GM23338 (cell line): ENCODE measurements at regions not wholly inside any gene's neighbourhood (a gene's known extent, or its start where the extent isn't known, plus 50 kb on each side); places are given as distances from the start of the nearest gene placed in this dataset.

Source experiments
- ATAC-seq: fragments of 200-7000 bp; cut with Tn5 transposase; 3 replicates; pipeline ENCODE4 v1.9.1; 2020
- DNase-seq: peaks from one replicate; pipeline ENCODE4 v3.0.0-alpha.2; 2015; ENCODE audit warnings: low spot score
- H2AFZ ChIP-seq: fragments of 200-600 bp; sonication (generic); 2 replicates; pipeline ENCODE4 v1.8.0; 2016; ENCODE audit warnings: antibody characterized with exemption, mild to moderate bottlenecking, moderate library complexity
- H3F3A ChIP-seq: fragments of 200-600 bp; sonication (generic); replicated peaks from 2 replicates; pipeline ENCODE4 v1.8.0; 2017; ENCODE audit warnings: antibody characterized with exemption, mixed run types, low read depth
- H3K27ac ChIP-seq: fragments of 200-600 bp; sonication (generic); 2 replicates; pipeline ENCODE4 v1.6.1; 2016; ENCODE audit warnings: low read depth
- H3K27me3 ChIP-seq: fragments of 200-600 bp; sonication (generic); 2 replicates; pipeline ENCODE4 v1.8.0; 2016; ENCODE audit warnings: mild to moderate bottlenecking, mixed run types, moderate library complexity; ENCODE audit not compliant: insufficient read depth
- H3K36me3 ChIP-seq: fragments of 200-600 bp; sonication (generic); 2 replicates; pipeline ENCODE4 v1.8.0; 2016; ENCODE audit warnings: mild to moderate bottlenecking; ENCODE audit not compliant: insufficient read depth
- H3K4me1 ChIP-seq: fragments of 200-600 bp; sonication (generic); 2 replicates; pipeline ENCODE4 v1.8.0; 2016; ENCODE audit warnings: mild to moderate bottlenecking, moderate library complexity; ENCODE audit not compliant: insufficient read depth
- H3K4me2 ChIP-seq: fragments of 200-600 bp; sonication (generic); 2 replicates; pipeline ENCODE4 v1.7.1; 2017; ENCODE audit warnings: mixed run types
- H3K4me3 ChIP-seq: fragments of 200-600 bp; sonication (generic); 2 replicates; pipeline ENCODE4 v1.6.1; 2016; ENCODE audit warnings: mixed run types
- H3K79me2 ChIP-seq: fragments of 200-600 bp; sonication (generic); replicated peaks from 2 replicates; pipeline ENCODE4 v1.8.0; 2017; ENCODE audit warnings: mild to moderate bottlenecking; ENCODE audit not compliant: insufficient read depth
- H3K9me2 ChIP-seq: fragments of 200-600 bp; sonication (generic); 2 replicates; pipeline ENCODE4 v1.8.0; 2017; ENCODE audit not compliant: insufficient read depth
- H4K20me1 ChIP-seq: fragments of 200-600 bp; sonication (generic); replicated peaks from 2 replicates; pipeline ENCODE4 v1.8.0; 2017; ENCODE audit warnings: mild to moderate bottlenecking; ENCODE audit not compliant: insufficient read depth
- H3K27ac Mint-ChIP-seq: 2 replicates; pipeline ENCODE4 v1.8.0; 2020; ENCODE audit warnings: inconsistent platforms, mild to moderate bottlenecking, moderate library complexity, mixed read lengths
- H3K27me3 Mint-ChIP-seq: 3 replicates; pipeline ENCODE4 v1.8.0; 2022; ENCODE audit warnings: low read depth, mild to moderate bottlenecking, moderate library complexity, mixed read lengths, inconsistent platforms; ENCODE audit not compliant: insufficient read depth, poor library complexity
- H3K36me3 Mint-ChIP-seq: 3 replicates; pipeline ENCODE4 v1.8.0; 2021; ENCODE audit warnings: low read depth, mild to moderate bottlenecking, inconsistent platforms, moderate library complexity, mixed read lengths
- H3K4me1 Mint-ChIP-seq: 3 replicates; pipeline ENCODE4 v1.8.0; 2020; ENCODE audit warnings: mild to moderate bottlenecking, inconsistent platforms, mixed read lengths
- H3K4me3 Mint-ChIP-seq: 3 replicates; pipeline ENCODE4 v1.8.0; 2021; ENCODE audit warnings: moderate library complexity, mild to moderate bottlenecking, inconsistent platforms, mixed read lengths
- H3K9me3 Mint-ChIP-seq: 3 replicates; pipeline ENCODE4 v1.8.0; 2020; ENCODE audit warnings: moderate library complexity, mild to moderate bottlenecking, inconsistent platforms, mixed read lengths
- CREB1 ChIP-seq: fragments of 250-450 bp; sonication (Bioruptor Pico); IDR thresholded peaks from 2 replicates; pipeline ENCODE4 v1.5.0; 2020; ENCODE audit warnings: low read depth, mild to moderate bottlenecking, moderate library complexity
- EZH2 ChIP-seq: fragments of 200-600 bp; sonication (generic); IDR thresholded peaks from one replicate; pipeline ENCODE4 v1.8.0; 2017; ENCODE audit warnings: antibody characterized with exemption, mild to moderate bottlenecking, low read depth; ENCODE audit not compliant: unreplicated experiment
- EZH2phosphoT487 ChIP-seq: fragments of 200-600 bp; sonication (generic); IDR thresholded peaks from one replicate; pipeline ENCODE4 v1.8.1; 2018; ENCODE audit warnings: antibody characterized with exemption; ENCODE audit not compliant: unreplicated experiment
- JUNB ChIP-seq: IDR thresholded peaks from one replicate; pipeline ENCODE4 v1.6.1; 2016; ENCODE audit warnings: antibody characterized with exemption; ENCODE audit not compliant: unreplicated experiment
- NANOG ChIP-seq: IDR thresholded peaks from 2 replicates; pipeline ENCODE4 v1.6.1; 2016; ENCODE audit warnings: antibody characterized with exemption, borderline replicate concordance
- POLR2AphosphoS5 ChIP-seq: IDR thresholded peaks from 2 replicates; pipeline ENCODE4 v1.6.1; 2016; ENCODE audit warnings: antibody characterized with exemption, low read depth
- STAT1 ChIP-seq: IDR thresholded peaks from one replicate; pipeline ENCODE4 v1.6.1; 2016; ENCODE audit warnings: antibody characterized with exemption; ENCODE audit not compliant: unreplicated experiment
- ZNF114 ChIP-seq: fragments of 250-450 bp; sonication (Bioruptor Pico); IDR thresholded peaks from 2 replicates; pipeline ENCODE4 v1.5.0; 2020; ENCODE audit warnings: mild to moderate bottlenecking, moderate library complexity
- ZNF331 ChIP-seq: fragments of 250-450 bp; sonication (Bioruptor Pico); IDR thresholded peaks from 2 replicates; pipeline ENCODE4 v1.5.0; 2020; ENCODE audit warnings: low read depth, mild to moderate bottlenecking, moderate library complexity
- TF ChIP-seq, protein P1 (sequence below): IDR thresholded peaks from one replicate; pipeline ENCODE4 v1.6.1; 2018; ENCODE audit warnings: antibody characterized with exemption; ENCODE audit not compliant: unreplicated experiment
- TF ChIP-seq, protein P2 (sequence below), 2 experiments: fragments of 200-600 bp in 1 of 2; sonication (generic) in 1 of 2; conservative IDR thresholded peaks; 2 replicates each; pipeline versions ENCODE4 v1.5.1 to v1.6.1; 2016 to 2017; ENCODE audit warnings: antibody characterized with exemption in 2 of 2, low read depth in 2 of 2, mild to moderate bottlenecking in 2 of 2, moderate library complexity in 1 of 2
- TF ChIP-seq, protein P3 (sequence below): fragments of 250-450 bp; sonication (Bioruptor Pico); IDR thresholded peaks from 2 replicates; pipeline ENCODE4 v1.5.0; 2020; ENCODE audit warnings: mild to moderate bottlenecking, moderate library complexity
- TF ChIP-seq, protein P4 (sequence below): IDR thresholded peaks from 2 replicates; pipeline ENCODE4 v1.6.1; 2016; ENCODE audit warnings: antibody characterized with exemption

DNA sequence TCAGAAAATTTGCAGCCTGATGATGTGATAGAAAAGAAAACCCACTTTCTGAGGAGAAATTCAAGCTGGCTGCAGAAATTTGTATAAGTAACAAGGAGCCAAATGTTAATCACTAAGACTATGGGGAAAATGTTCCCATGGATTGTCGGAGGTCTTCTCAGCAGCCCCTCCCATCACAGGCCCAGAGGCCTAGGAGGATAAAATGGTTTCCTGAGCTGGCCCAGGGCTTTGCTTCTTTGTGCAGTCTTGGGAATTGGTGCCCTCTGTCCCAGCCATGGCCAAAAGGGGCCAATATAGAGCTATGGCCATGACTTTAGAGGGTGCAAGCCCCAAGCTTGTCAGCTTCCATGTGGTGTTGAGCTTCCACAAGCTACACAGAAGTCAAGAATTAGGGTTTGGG, 335.9 kb downstream of the ATP23 start:
- Histone ChIP-seq H3K27me3 (no peaks in the 10 kb centered on the region), H3K79me2 (no peaks in the 10 kb centered on the region), H3K4me3 (0 out of 2 replicates have a peak overlapping the region, but pooled peaks have one; percentile 17), H4K20me1 (no peaks in the 10 kb centered on the region), H2AFZ (no peak overlapping the region), H3K9me2 (peaks cover 5% of the 10 kb centered on the region; the same call in 1 of the 2 replicates), H3K4me1 (no peaks in the 10 kb centered on the region), H3K4me2 (no peak overlapping the region), H3K36me3 (peaks cover 10% of the 10 kb centered on the region; the same call in 1 of the 2 replicates), H3F3A (no peaks in the 10 kb centered on the region), H3K27ac (no peak overlapping the region)
- no peak for TF ChIP-seq POLR2AphosphoS5
- TF ChIP-seq ZNF114 (CRISPR knock-in tag): no peak
- TF ChIP-seq JUNB: no peak
- TF ChIP-seq STAT1: no peak
- TF ChIP-seq, protein P1, sequence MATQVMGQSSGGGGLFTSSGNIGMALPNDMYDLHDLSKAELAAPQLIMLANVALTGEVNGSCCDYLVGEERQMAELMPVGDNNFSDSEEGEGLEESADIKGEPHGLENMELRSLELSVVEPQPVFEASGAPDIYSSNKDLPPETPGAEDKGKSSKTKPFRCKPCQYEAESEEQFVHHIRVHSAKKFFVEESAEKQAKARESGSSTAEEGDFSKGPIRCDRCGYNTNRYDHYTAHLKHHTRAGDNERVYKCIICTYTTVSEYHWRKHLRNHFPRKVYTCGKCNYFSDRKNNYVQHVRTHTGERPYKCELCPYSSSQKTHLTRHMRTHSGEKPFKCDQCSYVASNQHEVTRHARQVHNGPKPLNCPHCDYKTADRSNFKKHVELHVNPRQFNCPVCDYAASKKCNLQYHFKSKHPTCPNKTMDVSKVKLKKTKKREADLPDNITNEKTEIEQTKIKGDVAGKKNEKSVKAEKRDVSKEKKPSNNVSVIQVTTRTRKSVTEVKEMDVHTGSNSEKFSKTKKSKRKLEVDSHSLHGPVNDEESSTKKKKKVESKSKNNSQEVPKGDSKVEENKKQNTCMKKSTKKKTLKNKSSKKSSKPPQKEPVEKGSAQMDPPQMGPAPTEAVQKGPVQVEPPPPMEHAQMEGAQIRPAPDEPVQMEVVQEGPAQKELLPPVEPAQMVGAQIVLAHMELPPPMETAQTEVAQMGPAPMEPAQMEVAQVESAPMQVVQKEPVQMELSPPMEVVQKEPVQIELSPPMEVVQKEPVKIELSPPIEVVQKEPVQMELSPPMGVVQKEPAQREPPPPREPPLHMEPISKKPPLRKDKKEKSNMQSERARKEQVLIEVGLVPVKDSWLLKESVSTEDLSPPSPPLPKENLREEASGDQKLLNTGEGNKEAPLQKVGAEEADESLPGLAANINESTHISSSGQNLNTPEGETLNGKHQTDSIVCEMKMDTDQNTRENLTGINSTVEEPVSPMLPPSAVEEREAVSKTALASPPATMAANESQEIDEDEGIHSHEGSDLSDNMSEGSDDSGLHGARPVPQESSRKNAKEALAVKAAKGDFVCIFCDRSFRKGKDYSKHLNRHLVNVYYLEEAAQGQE: no peak
- no peak for TF ChIP-seq EZH2phosphoT487
- TF ChIP-seq ZNF331 (CRISPR knock-in tag): no peak
- TF ChIP-seq, protein P2, sequence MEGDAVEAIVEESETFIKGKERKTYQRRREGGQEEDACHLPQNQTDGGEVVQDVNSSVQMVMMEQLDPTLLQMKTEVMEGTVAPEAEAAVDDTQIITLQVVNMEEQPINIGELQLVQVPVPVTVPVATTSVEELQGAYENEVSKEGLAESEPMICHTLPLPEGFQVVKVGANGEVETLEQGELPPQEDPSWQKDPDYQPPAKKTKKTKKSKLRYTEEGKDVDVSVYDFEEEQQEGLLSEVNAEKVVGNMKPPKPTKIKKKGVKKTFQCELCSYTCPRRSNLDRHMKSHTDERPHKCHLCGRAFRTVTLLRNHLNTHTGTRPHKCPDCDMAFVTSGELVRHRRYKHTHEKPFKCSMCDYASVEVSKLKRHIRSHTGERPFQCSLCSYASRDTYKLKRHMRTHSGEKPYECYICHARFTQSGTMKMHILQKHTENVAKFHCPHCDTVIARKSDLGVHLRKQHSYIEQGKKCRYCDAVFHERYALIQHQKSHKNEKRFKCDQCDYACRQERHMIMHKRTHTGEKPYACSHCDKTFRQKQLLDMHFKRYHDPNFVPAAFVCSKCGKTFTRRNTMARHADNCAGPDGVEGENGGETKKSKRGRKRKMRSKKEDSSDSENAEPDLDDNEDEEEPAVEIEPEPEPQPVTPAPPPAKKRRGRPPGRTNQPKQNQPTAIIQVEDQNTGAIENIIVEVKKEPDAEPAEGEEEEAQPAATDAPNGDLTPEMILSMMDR (conservative IDR thresholded peaks at IDR 0.05; ENCODE audit: low read depth in 2 of 2): no peak
- TF ChIP-seq, protein P3, sequence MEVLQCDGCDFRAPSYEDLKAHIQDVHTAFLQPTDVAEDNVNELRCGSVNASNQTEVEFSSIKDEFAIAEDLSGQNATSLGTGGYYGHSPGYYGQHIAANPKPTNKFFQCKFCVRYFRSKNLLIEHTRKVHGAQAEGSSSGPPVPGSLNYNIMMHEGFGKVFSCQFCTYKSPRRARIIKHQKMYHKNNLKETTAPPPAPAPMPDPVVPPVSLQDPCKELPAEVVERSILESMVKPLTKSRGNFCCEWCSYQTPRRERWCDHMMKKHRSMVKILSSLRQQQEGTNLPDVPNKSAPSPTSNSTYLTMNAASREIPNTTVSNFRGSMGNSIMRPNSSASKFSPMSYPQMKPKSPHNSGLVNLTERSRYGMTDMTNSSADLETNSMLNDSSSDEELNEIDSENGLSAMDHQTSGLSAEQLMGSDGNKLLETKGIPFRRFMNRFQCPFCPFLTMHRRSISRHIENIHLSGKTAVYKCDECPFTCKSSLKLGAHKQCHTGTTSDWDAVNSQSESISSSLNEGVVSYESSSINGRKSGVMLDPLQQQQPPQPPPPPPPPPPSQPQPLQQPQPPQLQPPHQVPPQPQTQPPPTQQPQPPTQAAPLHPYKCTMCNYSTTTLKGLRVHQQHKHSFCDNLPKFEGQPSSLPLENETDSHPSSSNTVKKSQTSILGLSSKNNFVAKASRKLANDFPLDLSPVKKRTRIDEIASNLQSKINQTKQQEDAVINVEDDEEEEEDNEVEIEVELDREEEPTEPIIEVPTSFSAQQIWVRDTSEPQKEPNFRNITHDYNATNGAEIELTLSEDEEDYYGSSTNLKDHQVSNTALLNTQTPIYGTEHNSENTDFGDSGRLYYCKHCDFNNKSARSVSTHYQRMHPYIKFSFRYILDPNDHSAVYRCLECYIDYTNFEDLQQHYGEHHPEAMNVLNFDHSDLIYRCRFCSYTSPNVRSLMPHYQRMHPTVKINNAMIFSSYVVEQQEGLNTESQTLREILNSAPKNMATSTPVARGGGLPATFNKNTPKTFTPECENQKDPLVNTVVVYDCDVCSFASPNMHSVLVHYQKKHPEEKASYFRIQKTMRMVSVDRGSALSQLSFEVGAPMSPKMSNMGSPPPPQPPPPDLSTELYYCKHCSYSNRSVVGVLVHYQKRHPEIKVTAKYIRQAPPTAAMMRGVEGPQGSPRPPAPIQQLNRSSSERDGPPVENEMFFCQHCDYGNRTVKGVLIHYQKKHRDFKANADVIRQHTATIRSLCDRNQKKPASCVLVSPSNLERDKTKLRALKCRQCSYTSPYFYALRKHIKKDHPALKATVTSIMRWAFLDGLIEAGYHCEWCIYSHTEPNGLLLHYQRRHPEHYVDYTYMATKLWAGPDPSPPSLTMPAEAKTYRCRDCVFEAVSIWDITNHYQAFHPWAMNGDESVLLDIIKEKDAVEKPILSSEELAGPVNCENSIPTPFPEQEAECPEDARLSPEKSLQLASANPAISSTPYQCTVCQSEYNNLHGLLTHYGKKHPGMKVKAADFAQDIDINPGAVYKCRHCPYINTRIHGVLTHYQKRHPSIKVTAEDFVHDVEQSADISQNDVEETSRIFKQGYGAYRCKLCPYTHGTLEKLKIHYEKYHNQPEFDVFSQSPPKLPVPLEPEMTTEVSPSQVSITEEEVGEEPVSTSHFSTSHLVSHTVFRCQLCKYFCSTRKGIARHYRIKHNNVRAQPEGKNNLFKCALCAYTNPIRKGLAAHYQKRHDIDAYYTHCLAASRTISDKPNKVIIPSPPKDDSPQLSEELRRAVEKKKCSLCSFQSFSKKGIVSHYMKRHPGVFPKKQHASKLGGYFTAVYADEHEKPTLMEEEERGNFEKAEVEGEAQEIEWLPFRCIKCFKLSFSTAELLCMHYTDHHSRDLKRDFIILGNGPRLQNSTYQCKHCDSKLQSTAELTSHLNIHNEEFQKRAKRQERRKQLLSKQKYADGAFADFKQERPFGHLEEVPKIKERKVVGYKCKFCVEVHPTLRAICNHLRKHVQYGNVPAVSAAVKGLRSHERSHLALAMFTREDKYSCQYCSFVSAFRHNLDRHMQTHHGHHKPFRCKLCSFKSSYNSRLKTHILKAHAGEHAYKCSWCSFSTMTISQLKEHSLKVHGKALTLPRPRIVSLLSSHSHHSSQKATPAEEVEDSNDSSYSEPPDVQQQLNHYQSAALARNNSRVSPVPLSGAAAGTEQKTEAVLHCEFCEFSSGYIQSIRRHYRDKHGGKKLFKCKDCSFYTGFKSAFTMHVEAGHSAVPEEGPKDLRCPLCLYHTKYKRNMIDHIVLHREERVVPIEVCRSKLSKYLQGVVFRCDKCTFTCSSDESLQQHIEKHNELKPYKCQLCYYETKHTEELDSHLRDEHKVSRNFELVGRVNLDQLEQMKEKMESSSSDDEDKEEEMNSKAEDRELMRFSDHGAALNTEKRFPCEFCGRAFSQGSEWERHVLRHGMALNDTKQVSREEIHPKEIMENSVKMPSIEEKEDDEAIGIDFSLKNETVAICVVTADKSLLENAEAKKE (CRISPR knock-in tag): no peak
- TF ChIP-seq, protein P4, sequence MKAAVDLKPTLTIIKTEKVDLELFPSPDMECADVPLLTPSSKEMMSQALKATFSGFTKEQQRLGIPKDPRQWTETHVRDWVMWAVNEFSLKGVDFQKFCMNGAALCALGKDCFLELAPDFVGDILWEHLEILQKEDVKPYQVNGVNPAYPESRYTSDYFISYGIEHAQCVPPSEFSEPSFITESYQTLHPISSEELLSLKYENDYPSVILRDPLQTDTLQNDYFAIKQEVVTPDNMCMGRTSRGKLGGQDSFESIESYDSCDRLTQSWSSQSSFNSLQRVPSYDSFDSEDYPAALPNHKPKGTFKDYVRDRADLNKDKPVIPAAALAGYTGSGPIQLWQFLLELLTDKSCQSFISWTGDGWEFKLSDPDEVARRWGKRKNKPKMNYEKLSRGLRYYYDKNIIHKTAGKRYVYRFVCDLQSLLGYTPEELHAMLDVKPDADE: no peak
- TF ChIP-seq EZH2: no peak
- TF ChIP-seq NANOG: no peak
- TF ChIP-seq CREB1: no peak
- ATAC-seq: no peak
- Mint-ChIP-seq H3K36me3 (peaks cover 25% of the 10 kb centered on the region; the same call in 2 of the 3 replicates), H3K4me3 (no peak overlapping the region), H3K9me3 (peaks cover 56% of the 10 kb centered on the region), H3K27ac (no peak overlapping the region), H3K27me3 (no peaks in the 10 kb centered on the region), H3K4me1 (no peaks in the 10 kb centered on the region)
- DNase-seq: no peak
